ENCODE measurements at regions not wholly inside any gene's neighbourhood (a gene's known extent, or its start where the extent isn't known, plus 50 kb on each side); places are given as distances from the start of the nearest gene placed in this dataset.

- Histone ChIP-seq H3K4me1 (ENCODE audit: control insufficient read depth, insufficient read depth, low read length) (no peaks in the 10 kb centered on the region), H3K27me3 (ENCODE audit: control insufficient read depth, insufficient read depth, low read length) (peaks cover 7% of the 10 kb centered on the region; the same call in 1 of the 2 replicates), H3K27ac (ENCODE audit: low read length) (no peak overlapping the region), H3K36me3 (ENCODE audit: control insufficient read depth, insufficient read depth, low read length) (no peaks in the 10 kb centered on the region), H3K4me3 (ENCODE audit: low read depth in 2 of 2, low read length in 2 of 2) (no peak overlapping the region), H3K9me3 (ENCODE audit: control insufficient read depth, insufficient read depth, low read depth, low read length) (no peaks in the 10 kb centered on the region)
- no peak for TF ChIP-seq POLR2AphosphoS5 (IDR thresholded peaks at IDR 0.05; ENCODE audit: low read depth, low read length)
- no peak for TF ChIP-seq SIN3A (IDR thresholded peaks at IDR 0.05; ENCODE audit: borderline replicate concordance, insufficient read depth, low read depth, low read length)
- TF ChIP-seq TCF7L2 (IDR thresholded peaks at IDR 0.05; ENCODE audit: low read depth, low read length): no peak
- TF ChIP-seq REST (IDR thresholded peaks at IDR 0.05; ENCODE audit: insufficient read depth in 1 of 2, low read depth in 2 of 2, low read length in 1 of 2): no peak
- no peak for TF ChIP-seq CTCF (IDR thresholded peaks at IDR 0.05)
- in situ Hi-C loops (cut with HindIII; ENCODE audit: low pct_unique_long_range_greater_than_20kb, low sequenced_read_pairs): no loop called here
- ATAC-seq (no peak), DNase-seq (ENCODE audit: low read depth, low spot score) (no peak)
- BruUV-seq (replicated peaks): no TSS peak
- CTCF ChIA-PET: no interaction called here
- POLR2A ChIA-PET: no interaction called here
- intact Hi-C loops (cut with micrococcal nuclease; ENCODE audit: unreplicated experiment): no loop called here
These were observed 240.7 kb upstream of the B3GAT1 start for GRCh38 chr11:134652586-134653255.

- TF ChIP-seq TCF7L2 (IDR thresholded peaks at IDR 0.05; ENCODE audit: low read depth, low read length) (no peak), REST (IDR thresholded peaks at IDR 0.05; ENCODE audit: insufficient read depth in 1 of 2, low read depth in 2 of 2, low read length in 1 of 2) (no peak), POLR2AphosphoS5 (IDR thresholded peaks at IDR 0.05; ENCODE audit: low read depth, low read length) (no peak), SIN3A (IDR thresholded peaks at IDR 0.05; ENCODE audit: borderline replicate concordance, insufficient read depth, low read depth, low read length) (no peak), CTCF (IDR thresholded peaks at IDR 0.05) (no peak)
- POLR2A ChIA-PET: no interaction called here
- in situ Hi-C loops (cut with HindIII; ENCODE audit: low pct_unique_long_range_greater_than_20kb, low sequenced_read_pairs): no loop called here
- no peak overlapping the region for H3K4me3 ChIP-seq (ENCODE audit: low read depth in 2 of 2, low read length in 2 of 2)
- intact Hi-C loops (cut with micrococcal nuclease; ENCODE audit: unreplicated experiment): no loop called here
- BruUV-seq (replicated peaks): no TSS peak
- H3K36me3 ChIP-seq (ENCODE audit: control insufficient read depth, insufficient read depth, low read length): no peaks in the 10 kb centered on the region
- no peaks in the 10 kb centered on the region for H3K4me1 ChIP-seq (ENCODE audit: control insufficient read depth, insufficient read depth, low read length)
- peaks cover 16% of the 10 kb centered on the region for H3K27me3 ChIP-seq (ENCODE audit: control insufficient read depth, insufficient read depth, low read length)
- DNase-seq (ENCODE audit: low read depth, low spot score): no peak
- CTCF ChIA-PET: no interaction called here
- no peaks in the 10 kb centered on the region for H3K9me3 ChIP-seq (ENCODE audit: control insufficient read depth, insufficient read depth, low read depth, low read length)
- H3K27ac ChIP-seq (ENCODE audit: low read length): no peak overlapping the region
- no peak for ATAC-seq
These were observed 235.2 kb upstream of the B3GAT1 start for GRCh38 chr11:134647066-134647743.

Measured in Panc1 (cell line).